NB4 (cell line): ENCODE measurements at regions not wholly inside any gene's neighbourhood (a gene's known extent, or its start where the extent isn't known, plus 50 kb on each side); places are given as distances from the start of the nearest gene placed in this dataset.

Experiments
- CTCF ChIP-seq: IDR thresholded peaks from one replicate; pipeline ENCODE4 v1.5.1; 2012; ENCODE audit warnings: low read depth, low read length
- MAX ChIP-seq: IDR thresholded peaks from 2 replicates; pipeline ENCODE4 v1.6.1; 2011; ENCODE audit warnings: low read depth, low read length
- MYC ChIP-seq: IDR thresholded peaks from 2 replicates; pipeline ENCODE4 v1.6.1; 2011; ENCODE audit warnings: low read depth, low read length
- POLR2A ChIP-seq: IDR thresholded peaks from 2 replicates; pipeline ENCODE4 v1.6.1; 2011; ENCODE audit warnings: mild to moderate bottlenecking; ENCODE audit not compliant: insufficient read length; ENCODE audit errors: extremely low read depth

GRCh38 chr4:104344342-104344980, 150.2 kb downstream of the CXXC4 start:
- TF ChIP-seq CTCF = no peak
- no peak for TF ChIP-seq POLR2A
- TF ChIP-seq MAX = no peak
- no peak for TF ChIP-seq MYC
